Stomach (tissue), 4 donors: ENCODE measurements at regions not wholly inside any gene's neighbourhood (a gene's known extent, or its start where the extent isn't known, plus 50 kb on each side); places are given as distances from the start of the nearest gene placed in this dataset.

Experiments
- POLR2AphosphoS5 ChIP-seq, 3 donors: sonication (generic); formaldehyde crosslinking; IDR thresholded peaks; one replicate each; pipeline ENCODE4 v1.6.1; 2016; ENCODE audit warnings: antibody characterized with exemption in 3 of 3
- TF ChIP-seq, protein P1 (sequence below), 7 experiments: fragments of 450-650 bp in 4 of 7; fragments of 200-600 bp in 3 of 7; sonication (generic) in 3 of 7; IDR thresholded peaks; one replicate each; pipeline ENCODE4 v1.5.1; 2016 to 2019; ENCODE audit warnings: antibody characterized with exemption in 7 of 7, control low read depth in 2 of 7, mild to moderate bottlenecking in 1 of 7

DNA sequence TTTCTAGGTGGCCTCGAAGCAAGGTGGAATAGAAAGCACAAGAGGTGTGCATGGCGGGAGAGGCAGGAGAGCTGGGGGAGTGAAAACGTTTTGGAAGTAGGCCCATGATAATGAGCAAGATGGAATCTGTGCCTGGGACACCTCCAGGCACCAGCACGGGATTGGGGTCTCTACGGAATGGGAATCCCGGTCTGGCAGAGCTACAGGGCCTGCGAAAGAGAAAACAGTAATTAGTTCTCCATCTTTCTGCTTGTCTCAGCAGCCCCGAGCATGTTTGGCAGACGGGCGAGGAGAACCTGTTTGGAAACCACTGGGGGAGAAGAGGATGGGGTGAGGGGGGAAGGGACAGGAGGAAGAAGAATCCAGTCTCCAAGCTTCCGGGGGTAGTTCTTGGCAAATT lies 258.7 kb downstream of the SOX9 start:
- TF ChIP-seq, protein P1, sequence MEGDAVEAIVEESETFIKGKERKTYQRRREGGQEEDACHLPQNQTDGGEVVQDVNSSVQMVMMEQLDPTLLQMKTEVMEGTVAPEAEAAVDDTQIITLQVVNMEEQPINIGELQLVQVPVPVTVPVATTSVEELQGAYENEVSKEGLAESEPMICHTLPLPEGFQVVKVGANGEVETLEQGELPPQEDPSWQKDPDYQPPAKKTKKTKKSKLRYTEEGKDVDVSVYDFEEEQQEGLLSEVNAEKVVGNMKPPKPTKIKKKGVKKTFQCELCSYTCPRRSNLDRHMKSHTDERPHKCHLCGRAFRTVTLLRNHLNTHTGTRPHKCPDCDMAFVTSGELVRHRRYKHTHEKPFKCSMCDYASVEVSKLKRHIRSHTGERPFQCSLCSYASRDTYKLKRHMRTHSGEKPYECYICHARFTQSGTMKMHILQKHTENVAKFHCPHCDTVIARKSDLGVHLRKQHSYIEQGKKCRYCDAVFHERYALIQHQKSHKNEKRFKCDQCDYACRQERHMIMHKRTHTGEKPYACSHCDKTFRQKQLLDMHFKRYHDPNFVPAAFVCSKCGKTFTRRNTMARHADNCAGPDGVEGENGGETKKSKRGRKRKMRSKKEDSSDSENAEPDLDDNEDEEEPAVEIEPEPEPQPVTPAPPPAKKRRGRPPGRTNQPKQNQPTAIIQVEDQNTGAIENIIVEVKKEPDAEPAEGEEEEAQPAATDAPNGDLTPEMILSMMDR (IDR thresholded peaks at IDR 0.05) = no peak
- TF ChIP-seq POLR2AphosphoS5 (IDR thresholded peaks at IDR 0.05) = no peak
